ENCODE measurements at regions not wholly inside any gene's neighbourhood (a gene's known extent, or its start where the extent isn't known, plus 50 kb on each side); places are given as distances from the start of the nearest gene placed in this dataset.

DNA sequence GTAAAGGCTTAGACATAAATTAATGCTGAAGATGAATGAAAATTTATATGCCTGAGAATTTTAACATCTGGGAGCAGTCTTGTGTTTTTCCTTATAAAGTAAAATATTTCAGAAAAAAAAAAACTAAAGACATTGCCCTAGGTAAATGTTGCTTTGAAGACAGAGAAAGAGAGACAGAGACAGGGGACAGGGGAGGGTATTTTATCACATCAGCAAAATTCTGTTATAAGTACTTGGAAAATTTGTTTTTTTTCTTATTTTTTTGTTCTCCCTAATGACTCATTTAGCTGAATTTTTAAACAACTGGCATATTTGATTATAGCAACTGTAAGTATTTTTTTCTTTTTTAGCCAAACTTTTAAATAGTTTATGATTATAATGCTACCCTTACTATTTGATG lies 1540.6 kb upstream of the GBE1 start:
- DNase-seq (ENCODE audit: insufficient read length, low spot score) (no peak), FAIRE-seq (no peak)

GRCh38 chr3:83317605-83318004 lies 1556.2 kb upstream of the GBE1 start:
- DNase-seq (ENCODE audit: insufficient read length, low spot score) (no peak), FAIRE-seq (no peak)

DNA sequence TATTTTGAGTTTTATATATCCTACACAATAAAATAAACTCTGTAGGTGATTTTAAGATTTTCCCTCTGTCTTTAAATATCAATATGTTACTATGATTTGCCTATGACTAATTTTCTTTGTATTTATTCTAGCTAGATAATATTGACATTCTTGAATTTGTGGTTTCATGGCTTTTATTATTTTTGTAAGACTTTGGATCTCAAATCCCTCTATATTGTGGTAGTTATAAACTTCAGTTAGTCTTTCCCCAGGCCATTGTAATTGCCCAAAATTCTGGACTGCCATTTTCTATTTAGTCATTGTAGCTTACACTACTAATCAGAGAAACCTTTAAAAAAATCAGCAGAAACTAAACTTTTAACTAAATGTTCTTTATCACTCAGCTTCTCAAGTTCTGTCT lies 1559.3 kb upstream of the GBE1 start:
- DNase-seq (ENCODE audit: insufficient read length, low spot score) (no peak), FAIRE-seq (no peak)

DNA sequence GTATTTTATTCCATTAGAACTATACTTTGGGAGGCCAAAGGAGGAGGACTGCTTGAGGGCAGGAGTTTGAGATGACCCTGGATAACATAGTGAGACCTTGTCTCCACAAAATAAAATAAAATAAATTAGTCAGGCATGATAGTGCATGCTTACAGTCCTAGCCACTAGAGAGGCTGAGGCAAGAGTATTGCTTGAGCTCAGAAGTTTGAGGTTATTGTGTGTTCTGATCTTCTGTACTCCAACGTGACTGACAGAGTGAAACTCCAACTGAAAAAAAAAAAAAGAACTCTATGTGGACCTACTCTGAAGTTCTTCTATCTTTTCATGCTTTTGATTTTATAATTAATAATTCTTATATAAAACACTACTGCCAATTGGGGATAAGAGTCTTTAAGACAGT lies 1560.0 kb upstream of the GBE1 start:
- FAIRE-seq, result no peak

GRCh38 chr3:83321891-83322290 lies 1560.4 kb upstream of the GBE1 start:
- FAIRE-seq (no peak), DNase-seq (ENCODE audit: insufficient read length, low spot score) (no peak)

More for the DNA sequence above, 1560.0 kb upstream of the GBE1 start:
- no peak for DNase-seq (ENCODE audit: insufficient read length, low spot score)

- FAIRE-seq, result no peak
- no peak for DNase-seq (ENCODE audit: insufficient read length, low spot score)
These were observed 1592.8 kb upstream of the GBE1 start for GRCh38 chr3:83354205-83354604.

DNA sequence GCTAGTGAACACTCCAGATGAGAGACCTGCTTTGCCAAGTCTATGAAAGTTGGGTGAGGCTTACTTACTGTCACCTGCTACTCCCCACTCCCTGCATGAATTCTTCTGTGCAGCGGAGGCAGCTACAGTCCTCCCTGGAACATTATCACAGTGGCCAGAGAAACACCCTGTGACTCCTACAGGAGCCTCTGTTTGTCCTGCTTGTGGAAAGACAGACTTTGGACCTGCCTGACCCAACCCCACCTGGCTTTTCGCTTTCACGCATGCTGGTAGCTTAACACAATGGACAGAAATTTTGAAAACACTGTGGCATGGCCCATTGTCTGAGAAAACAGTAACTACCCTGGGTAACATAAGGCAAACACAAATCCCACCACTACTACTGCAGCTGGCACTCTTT lies 1565.5 kb upstream of the CADM2 start:
- no peak for DNase-seq (ENCODE audit: insufficient read length, low spot score)
- no peak for FAIRE-seq

DNA sequence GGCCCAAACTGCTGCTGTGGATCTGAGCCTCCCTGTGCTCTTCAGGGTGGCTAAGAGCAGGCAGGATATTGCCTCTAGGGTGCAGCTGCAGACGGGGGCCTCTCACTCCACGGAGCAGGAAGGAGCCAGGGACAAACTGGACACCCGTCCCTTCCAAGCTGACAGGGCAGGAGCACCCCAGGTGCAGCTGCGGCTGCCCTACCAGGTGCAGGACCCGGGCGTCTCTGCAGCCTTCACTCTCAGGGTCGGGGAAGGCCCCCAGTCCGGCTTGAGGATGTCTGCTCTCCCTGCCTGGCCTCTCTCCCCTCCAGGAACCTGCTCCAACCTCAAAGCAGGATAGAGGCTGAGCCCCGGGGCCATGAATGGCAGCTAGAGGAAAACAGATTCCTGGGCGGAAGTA lies 1554.9 kb upstream of the CADM2 start:
- DNase-seq (ENCODE audit: insufficient read length, low spot score), result no peak
- FAIRE-seq, result no peak

- DNase-seq (ENCODE audit: insufficient read length, low spot score) (peak; percentile 5), FAIRE-seq (no peak)
These were observed 1532.5 kb upstream of the CADM2 start for GRCh38 chr3:83426300-83426699.

GRCh38 chr3:83434880-83435587 lies 1523.8 kb upstream of the CADM2 start:
- no peak for FAIRE-seq
- peak; percentile 6 for DNase-seq (ENCODE audit: insufficient read length, low spot score)

DNA sequence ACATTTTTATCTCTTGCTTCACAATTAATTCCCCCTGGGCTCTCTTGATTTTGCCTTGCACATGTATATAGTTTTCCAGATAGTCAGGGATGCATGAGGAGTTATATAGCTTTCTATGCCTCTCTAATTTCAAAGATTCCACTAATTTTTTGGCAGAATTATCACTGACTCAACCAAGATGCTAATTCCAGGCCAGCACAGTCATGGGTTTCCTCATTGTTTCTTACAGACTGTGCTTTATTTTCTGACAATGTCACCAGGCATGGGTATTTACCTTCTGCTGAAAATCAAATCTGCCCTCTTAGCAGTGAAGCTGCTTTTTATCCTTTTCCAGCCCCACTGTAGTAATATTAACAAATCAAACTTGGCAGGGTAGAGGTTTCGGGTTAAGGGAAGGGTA lies 1520.6 kb upstream of the CADM2 start:
- no peak for DNase-seq (ENCODE audit: insufficient read length, low spot score)
- FAIRE-seq, result no peak

DNA sequence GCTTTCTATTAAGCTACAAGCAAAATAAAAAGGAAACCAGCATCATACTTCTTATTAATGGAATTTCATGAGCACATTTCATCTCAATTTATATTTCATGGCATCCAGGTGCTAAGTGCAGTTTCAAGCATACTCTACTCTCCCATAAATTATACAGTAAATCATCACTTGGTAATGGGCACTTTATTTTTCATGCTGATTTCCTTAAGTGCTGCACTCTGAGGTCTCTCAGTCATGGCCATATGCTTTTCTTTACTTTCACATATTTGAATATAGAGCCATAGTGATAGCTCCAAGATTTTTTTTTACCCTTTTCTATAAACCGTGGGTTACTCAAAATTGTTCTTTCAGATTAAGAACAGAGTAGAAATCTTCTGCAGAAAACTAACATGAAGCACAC lies 1505.7 kb upstream of the CADM2 start:
- no peak for FAIRE-seq
- no peak for DNase-seq (ENCODE audit: insufficient read length, low spot score)

DNA sequence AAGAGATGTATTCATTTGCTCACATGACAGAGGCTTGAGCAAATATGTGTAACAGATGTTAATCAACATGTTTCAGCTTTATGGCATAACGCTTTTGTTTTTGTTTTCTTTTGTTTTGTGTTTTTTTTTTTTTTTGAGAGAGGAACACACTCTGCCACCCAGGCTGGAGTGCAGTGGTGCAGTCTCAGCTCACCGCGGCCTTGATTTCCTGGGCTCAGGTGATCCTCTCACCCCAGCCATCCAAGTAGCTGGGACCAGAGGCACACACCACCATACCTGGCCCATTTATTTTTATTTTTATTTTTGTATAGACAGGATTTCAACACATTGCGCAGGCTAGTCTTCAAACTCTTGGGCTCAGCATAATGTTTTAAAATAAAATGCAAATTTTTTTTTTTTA lies 1504.4 kb upstream of the CADM2 start:
- DNase-seq (ENCODE audit: insufficient read length, low spot score) (no peak), FAIRE-seq (no peak)

GRCh38 chr3:83457551-83457950 lies 1501.2 kb upstream of the CADM2 start:
- FAIRE-seq (no peak), DNase-seq (ENCODE audit: insufficient read length, low spot score) (no peak)

DNA sequence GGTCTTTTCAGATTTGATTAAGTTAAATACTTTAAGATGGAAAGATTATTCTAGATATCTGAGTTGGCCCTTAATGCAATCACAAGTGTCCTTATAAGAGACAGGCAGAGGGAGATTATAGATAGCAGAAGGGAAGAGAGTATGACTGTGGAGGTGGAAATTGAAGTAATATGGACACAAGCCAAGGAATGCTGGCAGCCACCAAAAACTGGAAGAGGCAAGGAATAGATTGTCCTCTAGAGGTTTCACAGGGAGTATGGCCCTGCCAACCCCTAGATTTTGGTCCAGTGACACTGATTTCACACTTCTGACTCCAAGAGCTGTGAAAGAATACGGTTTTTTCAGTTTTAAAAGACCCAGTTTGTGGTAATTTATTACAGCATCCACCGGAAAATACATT lies 1498.7 kb upstream of the CADM2 start:
- FAIRE-seq (no peak), DNase-seq (ENCODE audit: insufficient read length, low spot score) (no peak)

DNA sequence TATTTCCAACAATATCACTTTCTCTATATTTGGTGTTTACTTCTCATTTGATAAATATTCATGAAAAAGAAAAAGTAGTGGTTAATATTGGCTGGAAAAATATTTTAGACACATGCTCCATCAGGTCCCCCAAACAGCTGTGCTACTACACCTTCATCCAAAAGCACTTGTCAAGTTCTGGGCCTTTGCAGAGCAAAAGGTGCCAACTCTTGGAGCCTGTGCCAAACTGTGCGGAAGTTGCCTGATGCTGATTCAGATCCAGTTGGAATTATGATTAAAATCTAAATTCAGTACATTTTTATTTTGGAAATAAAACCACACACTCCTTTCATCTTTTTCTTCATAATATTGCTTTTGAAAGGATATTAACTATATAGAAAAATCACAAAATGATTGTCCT lies 1497.4 kb upstream of the CADM2 start:
- DNase-seq (ENCODE audit: insufficient read length, low spot score), result no peak
- no peak for FAIRE-seq

GRCh38 chr3:83477563-83477962 lies 1481.2 kb upstream of the CADM2 start:
- no peak for FAIRE-seq
- DNase-seq (ENCODE audit: insufficient read length, low spot score), result no peak

DNA sequence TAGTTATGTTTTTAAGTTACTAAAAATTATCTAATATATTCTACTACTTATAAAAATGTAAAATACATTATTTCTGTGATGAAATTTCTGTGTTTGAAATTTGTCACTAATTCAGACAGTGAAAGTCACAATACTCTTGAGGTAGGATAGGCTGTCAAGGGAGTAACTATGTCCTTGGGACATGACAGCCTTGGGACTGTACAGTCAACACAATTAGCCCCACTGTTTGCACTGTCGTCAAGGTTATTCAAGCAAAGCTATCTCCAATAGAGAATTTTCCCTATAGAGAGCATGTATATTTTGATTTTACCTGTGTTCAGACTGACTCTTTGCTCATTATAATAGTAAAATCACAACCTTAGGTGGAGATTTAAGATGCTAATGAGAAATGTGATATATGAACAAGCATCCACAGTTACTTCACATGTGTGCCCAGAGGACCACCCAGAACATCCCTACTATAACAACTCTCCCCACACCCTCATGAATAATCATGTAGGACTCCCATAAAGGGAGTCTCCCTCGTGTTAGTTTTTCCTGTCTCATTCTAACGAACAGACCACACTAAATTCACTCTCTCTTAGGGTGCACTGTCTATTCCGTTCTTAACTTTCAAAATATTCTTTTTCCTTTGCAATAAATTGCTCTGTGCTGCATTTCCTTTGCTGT lies 1476.3 kb upstream of the CADM2 start:
- FAIRE-seq (no peak), DNase-seq (ENCODE audit: insufficient read length, low spot score) (no peak)

- FAIRE-seq, result no peak
- no peak for DNase-seq (ENCODE audit: insufficient read length, low spot score)
These were observed 1462.3 kb upstream of the CADM2 start for GRCh38 chr3:83496462-83496861.

GRCh38 chr3:83498361-83499016 lies 1460.3 kb upstream of the CADM2 start:
- no peak for FAIRE-seq
- no peak for DNase-seq (ENCODE audit: insufficient read length, low spot score)

- FAIRE-seq, result no peak
- no peak for DNase-seq (ENCODE audit: insufficient read length, low spot score)
These were observed 1458.4 kb upstream of the CADM2 start for GRCh38 chr3:83500422-83500821.

GRCh38 chr3:83500931-83501330 lies 1457.9 kb upstream of the CADM2 start:
- DNase-seq (ENCODE audit: insufficient read length, low spot score), result no peak

More at GRCh38 chr3:83500931-83501330, 1457.9 kb upstream of the CADM2 start:
- no peak for FAIRE-seq

All from HTR-8/SVneo (cell line).